Right renal cortex interstitium (tissue), 3 donors: ENCODE measurements at regions not wholly inside any gene's neighbourhood (a gene's known extent, or its start where the extent isn't known, plus 50 kb on each side); places are given as distances from the start of the nearest gene placed in this dataset.
A peak's percentile ranks its signal among the peaks of the same experiment; 100 is the strongest.
"Not testable (repeated sequence)": the region's sequence is repeated elsewhere in the genome, so short reads cannot be mapped to it uniquely, and the experiment has no call there.

Experiments
- DNase-seq, 3 donors: peaks; one replicate each; pipeline ENCODE4 v3.0.0-alpha.2; 2013; ENCODE audit warnings: low read depth in 3 of 3, low spot score in 2 of 3

DNA sequence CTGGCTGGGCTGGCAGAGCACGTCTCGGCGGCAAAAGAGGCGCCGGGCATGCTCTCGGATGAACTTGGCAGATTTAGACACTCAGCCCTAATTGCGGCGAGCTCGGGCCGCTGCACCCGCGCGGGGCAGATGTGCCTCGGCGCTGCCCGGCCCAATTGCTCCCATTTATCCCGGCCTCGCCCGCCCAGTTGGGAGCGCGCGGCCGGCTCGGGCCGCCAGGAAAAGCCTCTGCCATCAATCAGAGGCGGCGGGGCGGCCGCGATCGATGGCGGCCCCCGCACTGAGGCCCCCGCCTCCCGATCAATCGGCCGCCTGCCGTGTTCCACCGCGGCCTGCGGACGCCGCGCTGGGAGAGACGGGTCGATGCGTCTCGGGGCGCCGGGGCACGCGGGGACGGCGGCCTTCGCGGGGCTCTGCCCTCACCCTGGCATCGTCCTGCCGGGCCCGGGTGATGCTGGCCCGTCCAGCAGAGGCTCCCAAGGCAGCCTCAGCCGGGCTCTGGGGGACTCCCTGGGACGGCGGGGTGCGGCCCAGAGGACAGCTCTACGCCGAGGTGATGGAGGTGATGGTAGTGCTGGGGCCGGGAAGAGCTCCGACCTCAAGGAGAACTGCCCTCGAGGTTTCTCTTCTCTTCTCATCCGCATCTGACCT lies 200.9 kb upstream of the N4BP1 start:
- DNase-seq: no peak

- DNase-seq: no peak
Observed at GRCh38 chr16:48810436-48810802, 200.4 kb upstream of the N4BP1 start.

GRCh38 chr16:48790151-48790550 lies 180.2 kb upstream of the N4BP1 start:
- DNase-seq: no peak

- DNase-seq: no peak
Observed at GRCh38 chr16:48788475-48788874, 178.5 kb upstream of the N4BP1 start.

DNA sequence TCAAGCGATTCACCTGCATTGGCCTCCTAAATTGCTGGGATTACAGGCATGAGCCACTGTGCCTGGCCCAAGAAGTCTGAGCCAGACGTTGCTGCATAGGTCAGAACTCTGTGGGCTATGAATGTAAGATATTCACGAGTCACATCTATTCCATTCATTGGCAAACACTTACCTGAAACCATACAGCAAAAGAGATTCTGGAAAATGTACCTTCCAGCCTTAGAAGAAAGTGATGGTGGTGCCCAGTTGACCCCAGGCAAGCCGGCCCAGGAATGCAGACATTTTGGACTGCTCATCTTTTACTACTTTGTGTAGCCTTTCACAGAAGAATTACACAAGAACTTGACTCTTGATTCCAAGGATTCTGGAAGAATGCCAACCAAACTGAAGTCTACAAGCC lies 135.6 kb upstream of the N4BP1 start:
- DNase-seq: no peak

- DNase-seq: no peak
Observed at GRCh38 chr16:48740964-48741363, 131.0 kb upstream of the N4BP1 start.

DNA sequence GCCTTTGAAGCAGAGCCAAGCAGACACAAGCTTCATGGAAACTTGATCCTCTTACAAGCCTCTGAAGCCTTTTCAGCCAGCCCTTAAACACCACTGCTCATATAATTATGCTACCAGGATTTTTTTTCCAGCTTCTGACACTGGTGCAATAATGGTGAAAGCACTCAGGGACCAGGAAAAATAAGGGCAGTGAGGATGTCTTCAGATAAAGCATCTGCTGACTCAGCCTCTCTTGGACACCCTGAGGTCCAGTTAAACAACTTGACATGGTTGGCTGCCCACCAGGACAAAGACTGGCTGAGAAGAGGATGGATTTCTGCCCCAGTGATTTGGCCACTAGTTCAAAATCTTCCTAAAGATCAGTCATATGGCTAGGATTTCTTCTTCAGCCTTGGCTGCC lies 124.2 kb upstream of the N4BP1 start:
- no peak for DNase-seq

- DNase-seq: no peak
Observed at GRCh38 chr16:48704710-48705109, 94.7 kb upstream of the N4BP1 start.

- peak; percentile 36 to 56 (median 38) for DNase-seq
Observed at GRCh38 chr16:48687421-48688038, 77.5 kb upstream of the N4BP1 start.

DNA sequence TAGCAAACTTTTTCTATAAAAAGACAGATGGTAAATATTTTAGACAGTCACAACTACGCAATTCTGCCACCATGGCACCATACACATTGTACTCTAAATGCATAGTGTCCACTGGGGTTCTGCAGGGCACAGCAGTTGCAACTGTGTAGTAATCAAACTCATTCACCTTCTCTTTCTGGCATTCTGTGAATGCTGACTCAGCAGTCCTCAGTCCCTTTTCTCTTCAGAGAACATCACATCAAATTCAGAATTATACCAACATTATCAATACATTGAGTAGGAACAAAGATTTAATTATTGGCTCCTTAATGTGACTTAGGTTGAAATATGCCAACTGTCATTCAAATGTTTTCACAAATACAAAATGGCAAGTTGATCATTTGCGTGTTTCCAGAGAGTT lies 74.2 kb upstream of the N4BP1 start:
- DNase-seq: no peak

DNA sequence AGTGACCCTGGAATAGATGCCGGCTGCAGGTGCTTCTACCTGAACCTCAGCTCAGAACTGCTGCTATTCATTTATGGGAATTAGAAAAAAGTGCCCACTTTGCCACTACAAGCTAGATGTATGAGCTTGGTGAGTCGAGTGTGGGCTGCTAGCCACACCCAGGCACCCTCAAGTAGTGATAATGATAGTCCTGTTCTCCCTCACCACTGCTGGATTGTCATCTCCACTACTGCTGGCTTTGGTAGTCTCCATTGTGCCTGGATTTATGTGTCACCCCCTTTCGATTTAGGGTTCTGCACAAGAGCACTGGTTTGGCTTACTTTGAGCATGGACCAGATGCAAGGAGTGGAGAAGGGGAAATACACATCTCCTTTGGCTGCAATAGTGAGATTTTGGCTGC lies 73.0 kb upstream of the N4BP1 start:
- no peak for DNase-seq

GRCh38 chr16:48681520-48681919 lies 71.5 kb upstream of the N4BP1 start:
- no peak for DNase-seq

- no peak for DNase-seq
Observed at GRCh38 chr16:48680881-48681280, 70.9 kb upstream of the N4BP1 start.

DNA sequence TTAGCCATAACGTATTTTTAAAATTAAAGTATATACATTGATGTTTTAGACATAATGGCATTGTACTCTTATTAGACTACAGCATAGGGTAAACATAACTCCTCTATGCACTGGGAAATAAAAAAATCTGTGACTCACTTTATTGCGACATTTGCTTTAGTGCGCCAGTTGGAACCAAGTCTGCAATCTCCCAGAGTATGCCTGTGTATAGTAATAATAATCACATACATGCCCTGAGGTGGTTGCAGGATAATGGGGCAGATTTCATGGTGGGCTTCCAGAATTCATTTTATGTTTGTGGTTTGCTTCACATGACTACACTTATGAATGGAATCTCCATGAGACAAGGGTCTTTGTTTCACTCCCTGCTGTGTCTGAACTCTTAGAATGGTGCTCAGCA lies 66.9 kb upstream of the N4BP1 start:
- DNase-seq: no peak

DNA sequence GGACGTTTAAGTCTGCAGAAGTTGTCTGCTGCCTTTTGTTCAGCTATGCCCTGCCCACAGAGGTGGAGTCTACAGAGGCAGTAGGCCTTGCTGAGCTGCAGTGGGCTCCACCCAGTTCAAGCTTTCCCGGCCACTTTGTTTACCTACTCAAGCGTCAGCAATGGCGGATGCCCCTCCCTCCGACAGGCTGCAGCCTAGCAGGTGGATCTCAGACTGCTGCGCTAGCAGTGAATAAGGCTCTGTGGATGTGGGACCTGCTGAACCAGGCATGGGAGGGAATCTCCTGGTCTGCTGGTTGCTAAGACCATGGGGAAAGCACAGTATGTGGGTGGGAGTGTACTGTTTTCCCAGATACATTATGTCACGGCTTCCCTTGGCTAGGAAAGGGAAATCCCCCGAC lies 58.2 kb upstream of the N4BP1 start:
- DNase-seq: not testable (repeated sequence)

- no peak for DNase-seq
Observed at GRCh38 chr16:48659940-48660339, 50.0 kb upstream of the N4BP1 start.
